ENCODE measurements at regions not wholly inside any gene's neighbourhood (a gene's known extent, or its start where the extent isn't known, plus 50 kb on each side); places are given as distances from the start of the nearest gene placed in this dataset.

DNA sequence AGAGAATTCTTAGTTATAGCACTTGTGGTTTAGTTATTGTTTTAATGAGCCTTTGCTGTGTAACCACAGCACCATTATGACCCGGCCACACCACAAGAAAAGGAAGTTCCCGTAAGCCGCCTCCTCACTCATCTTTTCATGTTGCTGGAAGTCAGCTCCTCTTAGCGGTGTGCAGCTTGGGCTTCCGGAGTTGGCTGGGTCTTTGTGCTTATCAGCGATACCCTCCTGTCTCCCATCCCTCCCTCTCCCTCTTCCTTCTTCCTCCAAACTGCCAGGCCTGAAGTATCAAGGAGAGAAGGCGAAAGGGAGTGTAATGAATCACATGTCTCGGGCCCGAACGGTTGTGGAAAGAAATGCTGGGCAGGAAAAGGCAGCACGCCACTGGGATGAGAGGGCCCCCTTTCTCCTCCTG lies 353.5 kb downstream of the MCTP2 start:
- no peaks in the 10 kb centered on the region for H3K36me3 ChIP-seq (ENCODE audit: insufficient read depth, low read length)
- H3K9me3 ChIP-seq (ENCODE audit: low read length): no peaks in the 10 kb centered on the region
- H2AFZ ChIP-seq (ENCODE audit: low read depth, low read length): peak overlapping the region; percentile 81
- peak overlapping the region; percentile 22 for H3K4me3 ChIP-seq (ENCODE audit: low read length)
- H3K27me3 ChIP-seq (ENCODE audit: insufficient read depth, low read length): no peaks in the 10 kb centered on the region
- peaks cover 11% of the 10 kb centered on the region for H3K4me1 ChIP-seq (ENCODE audit: insufficient read depth, low read length)

DNA sequence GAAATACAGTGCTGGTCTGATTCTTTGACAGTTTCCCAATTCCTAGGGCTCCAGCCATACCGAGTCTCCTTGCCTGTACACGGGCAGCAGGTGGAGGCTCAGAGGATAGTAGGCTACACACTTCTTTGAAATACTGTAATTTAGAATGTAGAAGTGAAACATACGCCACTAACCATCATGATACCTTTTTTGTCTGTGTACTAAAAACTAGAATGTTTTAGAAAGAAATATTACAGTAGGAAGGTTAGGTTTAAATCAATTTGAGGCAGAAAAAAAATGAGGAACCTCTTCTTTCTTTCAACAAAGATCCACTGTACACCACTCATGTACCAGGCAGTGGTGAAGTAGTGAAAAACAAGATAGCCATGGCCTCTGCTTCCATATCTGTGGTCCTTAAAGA lies 354.7 kb downstream of the MCTP2 start:
- Histone ChIP-seq H2AFZ (ENCODE audit: low read depth, low read length) (no peak overlapping the region), H3K4me3 (ENCODE audit: low read length) (no peak overlapping the region), H3K4me1 (ENCODE audit: insufficient read depth, low read length) (peaks cover 11% of the 10 kb centered on the region), H3K27me3 (ENCODE audit: insufficient read depth, low read length) (no peaks in the 10 kb centered on the region), H3K9me3 (ENCODE audit: low read length) (no peaks in the 10 kb centered on the region), H3K36me3 (ENCODE audit: insufficient read depth, low read length) (no peaks in the 10 kb centered on the region)

DNA sequence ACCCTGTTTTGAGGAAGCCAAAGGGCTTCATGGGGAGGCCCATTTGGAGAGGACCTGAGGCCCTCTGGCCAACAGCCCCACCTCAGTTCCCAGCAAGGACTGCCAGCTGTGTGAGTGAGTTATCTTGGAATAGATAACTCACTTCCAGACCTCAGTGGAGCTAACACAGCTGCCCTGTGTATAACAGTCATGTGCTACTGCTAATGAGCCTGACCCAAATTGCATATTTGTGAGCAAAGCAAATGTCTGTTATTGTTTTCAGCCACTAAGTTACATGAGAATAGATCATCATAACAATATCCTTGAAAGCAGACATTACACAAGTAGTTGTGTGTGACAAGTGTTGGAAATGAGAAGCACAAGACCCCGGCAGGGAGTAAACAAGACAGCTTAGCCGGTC lies 355.8 kb downstream of the MCTP2 start:
- Histone ChIP-seq H2AFZ (ENCODE audit: low read depth, low read length) (no peak overlapping the region), H3K36me3 (ENCODE audit: insufficient read depth, low read length) (no peaks in the 10 kb centered on the region), H3K4me1 (ENCODE audit: insufficient read depth, low read length) (peaks cover 11% of the 10 kb centered on the region), H3K27me3 (ENCODE audit: insufficient read depth, low read length) (no peaks in the 10 kb centered on the region), H3K9me3 (ENCODE audit: low read length) (no peaks in the 10 kb centered on the region), H3K4me3 (ENCODE audit: low read length) (no peak overlapping the region)

DNA sequence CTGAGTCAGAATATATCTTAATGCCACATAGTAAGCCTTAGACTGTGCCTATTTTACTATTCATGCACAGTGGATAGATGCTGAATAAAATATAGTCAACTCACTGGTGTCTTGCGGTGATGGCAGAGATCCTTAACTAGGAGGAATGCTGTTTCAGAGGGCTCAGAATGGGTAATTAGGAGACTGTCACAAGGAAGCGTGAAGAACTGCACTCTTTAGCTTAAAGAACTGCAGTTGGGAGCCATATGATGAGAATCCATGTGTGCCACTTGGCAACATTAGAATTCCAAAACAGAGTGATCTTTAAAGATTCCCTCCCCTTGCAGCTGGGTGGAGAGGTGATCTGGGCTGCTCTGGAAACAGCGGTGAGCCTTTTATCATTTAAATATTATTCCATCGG lies 357.6 kb downstream of the MCTP2 start:
- H3K9me3 ChIP-seq (ENCODE audit: low read length): no peaks in the 10 kb centered on the region
- no peak overlapping the region for H3K4me3 ChIP-seq (ENCODE audit: low read length)
- H3K4me1 ChIP-seq (ENCODE audit: insufficient read depth, low read length): peaks cover 11% of the 10 kb centered on the region
- H2AFZ ChIP-seq (ENCODE audit: low read depth, low read length): no peak overlapping the region
- H3K36me3 ChIP-seq (ENCODE audit: insufficient read depth, low read length): no peaks in the 10 kb centered on the region
- no peaks in the 10 kb centered on the region for H3K27me3 ChIP-seq (ENCODE audit: insufficient read depth, low read length)

DNA sequence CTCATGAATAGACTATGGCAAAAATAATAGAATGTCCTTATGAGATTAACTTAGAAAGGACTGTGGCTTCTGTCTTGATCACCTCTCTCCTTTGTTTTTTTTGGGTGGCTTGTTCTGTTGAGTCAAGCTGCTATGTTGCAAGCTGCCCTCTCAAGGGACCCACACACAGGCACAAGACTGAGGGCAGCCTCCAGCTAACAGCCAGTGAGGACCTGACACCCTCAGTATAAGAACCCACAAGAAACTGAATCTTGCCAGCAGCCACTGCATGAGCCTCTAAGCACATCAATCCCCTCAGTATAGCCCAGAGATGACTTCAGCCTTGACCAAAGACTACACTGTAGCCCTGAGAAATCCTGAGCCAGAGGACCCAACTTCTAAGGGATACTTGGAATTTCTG lies 361.1 kb downstream of the MCTP2 start:
- H3K4me1 ChIP-seq (ENCODE audit: insufficient read depth, low read length): peaks cover 4% of the 10 kb centered on the region
- H2AFZ ChIP-seq (ENCODE audit: low read depth, low read length): no peak overlapping the region
- no peaks in the 10 kb centered on the region for H3K36me3 ChIP-seq (ENCODE audit: insufficient read depth, low read length)
- no peaks in the 10 kb centered on the region for H3K27me3 ChIP-seq (ENCODE audit: insufficient read depth, low read length)
- no peaks in the 10 kb centered on the region for H3K9me3 ChIP-seq (ENCODE audit: low read length)
- no peak overlapping the region for H3K4me3 ChIP-seq (ENCODE audit: low read length)

DNA sequence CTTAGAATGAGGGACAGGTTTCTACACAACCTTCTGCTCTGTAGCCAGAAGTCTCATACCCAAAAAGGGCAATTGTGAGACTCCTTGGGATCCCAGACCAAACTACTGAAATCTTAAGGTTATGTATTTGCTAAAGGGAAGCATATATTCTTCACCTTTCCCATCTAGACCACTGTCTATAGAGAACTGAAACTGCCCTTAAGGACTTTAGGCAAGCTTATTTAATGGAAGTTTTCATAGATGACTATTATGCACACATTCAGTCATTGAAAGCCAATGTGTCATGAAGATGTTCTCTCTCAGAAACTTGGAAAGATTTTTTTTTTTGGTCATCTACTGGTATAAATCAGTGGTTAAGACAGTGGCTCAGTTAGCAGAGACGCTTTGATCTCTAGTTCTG lies 365.3 kb downstream of the MCTP2 start:
- Histone ChIP-seq H2AFZ (ENCODE audit: low read depth, low read length) (no peak overlapping the region), H3K4me1 (ENCODE audit: insufficient read depth, low read length) (no peaks in the 10 kb centered on the region), H3K36me3 (ENCODE audit: insufficient read depth, low read length) (no peaks in the 10 kb centered on the region), H3K4me3 (ENCODE audit: low read length) (no peak overlapping the region), H3K9me3 (ENCODE audit: low read length) (no peaks in the 10 kb centered on the region), H3K27me3 (ENCODE audit: insufficient read depth, low read length) (no peaks in the 10 kb centered on the region)

DNA sequence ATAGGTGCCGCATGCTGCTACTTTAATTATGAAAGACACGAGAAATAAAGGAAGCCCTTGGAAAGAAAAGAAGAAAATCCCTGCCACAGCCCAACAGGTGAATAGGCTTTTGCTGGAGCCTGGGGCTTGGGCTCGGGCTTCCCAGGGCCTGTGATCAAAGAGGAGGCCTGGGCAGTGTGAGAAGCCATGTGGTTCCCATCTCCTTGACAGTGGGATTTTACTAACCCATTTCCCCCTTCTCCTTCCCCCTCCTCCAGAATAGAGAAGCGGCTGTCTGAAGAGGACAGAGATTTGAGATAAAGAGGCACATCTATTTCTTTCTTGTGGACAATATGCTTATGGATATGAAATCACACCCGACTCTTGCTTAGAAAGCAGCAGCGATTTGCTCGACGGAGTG lies 369.1 kb downstream of the MCTP2 start:
- H2AFZ ChIP-seq (ENCODE audit: low read depth, low read length): no peak overlapping the region
- no peaks in the 10 kb centered on the region for H3K36me3 ChIP-seq (ENCODE audit: insufficient read depth, low read length)
- H3K4me3 ChIP-seq (ENCODE audit: low read length): no peak overlapping the region
- no peaks in the 10 kb centered on the region for H3K4me1 ChIP-seq (ENCODE audit: insufficient read depth, low read length)
- H3K9me3 ChIP-seq (ENCODE audit: low read length): no peaks in the 10 kb centered on the region
- H3K27me3 ChIP-seq (ENCODE audit: insufficient read depth, low read length): no peaks in the 10 kb centered on the region

DNA sequence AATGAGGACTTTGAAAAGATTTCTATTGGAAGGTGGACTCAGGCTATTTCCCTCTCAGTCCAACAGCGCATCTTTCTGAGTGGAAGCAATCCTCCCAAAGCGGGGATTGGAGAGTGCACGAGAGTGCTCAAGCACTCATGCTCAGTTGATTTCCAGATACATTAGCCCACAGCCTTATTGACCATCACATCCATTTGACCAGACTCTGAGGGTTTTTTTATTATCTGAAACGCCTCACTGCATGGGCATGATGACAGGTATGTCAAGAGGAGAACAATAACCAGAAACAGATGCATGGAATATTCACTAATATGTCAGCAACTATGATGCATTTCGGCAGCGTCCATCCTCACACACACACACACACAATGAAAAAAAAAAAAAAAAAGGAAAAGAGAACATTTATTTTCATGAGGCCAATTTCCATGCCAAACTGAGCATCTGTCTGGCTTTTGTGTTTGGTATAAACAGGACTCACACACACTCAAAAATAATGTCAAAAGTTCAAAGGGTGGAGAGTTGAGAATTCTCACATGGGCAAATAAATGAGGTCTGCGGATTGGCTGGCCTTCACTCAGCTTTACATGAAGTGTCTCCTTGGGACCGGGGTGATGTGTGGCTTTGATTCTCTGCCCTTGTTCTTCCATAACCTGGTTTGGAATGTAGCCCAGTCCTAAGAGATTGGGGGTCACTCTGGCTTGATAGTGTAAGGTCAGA lies 371.6 kb downstream of the MCTP2 start:
- H2AFZ ChIP-seq (ENCODE audit: low read depth, low read length): no peak overlapping the region
- no peaks in the 10 kb centered on the region for H3K4me1 ChIP-seq (ENCODE audit: insufficient read depth, low read length)
- H3K9me3 ChIP-seq (ENCODE audit: low read length): no peaks in the 10 kb centered on the region
- no peaks in the 10 kb centered on the region for H3K27me3 ChIP-seq (ENCODE audit: insufficient read depth, low read length)
- no peaks in the 10 kb centered on the region for H3K36me3 ChIP-seq (ENCODE audit: insufficient read depth, low read length)
- H3K4me3 ChIP-seq (ENCODE audit: low read length): no peak overlapping the region

DNA sequence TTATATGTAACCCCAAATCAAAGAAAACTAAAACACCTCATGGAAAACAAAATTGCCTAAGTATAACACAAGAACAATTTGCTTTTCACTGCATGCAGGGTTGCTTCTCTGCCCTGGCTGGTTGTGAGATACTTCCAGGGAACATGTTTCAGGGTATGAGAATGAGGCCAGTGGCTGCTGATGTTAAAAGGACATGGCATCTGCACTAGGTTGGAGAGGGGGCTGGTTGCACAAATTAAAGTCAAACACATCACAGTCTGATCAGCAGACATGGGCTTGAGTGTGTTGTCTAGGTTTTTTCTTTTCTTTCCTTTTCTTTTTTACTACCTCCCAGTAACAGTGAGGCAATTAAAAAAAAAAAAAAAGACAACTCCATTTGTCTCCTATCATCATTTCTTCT lies 374.9 kb downstream of the MCTP2 start:
- Histone ChIP-seq H3K36me3 (ENCODE audit: insufficient read depth, low read length) (no peaks in the 10 kb centered on the region), H2AFZ (ENCODE audit: low read depth, low read length) (no peak overlapping the region), H3K9me3 (ENCODE audit: low read length) (no peaks in the 10 kb centered on the region), H3K4me3 (ENCODE audit: low read length) (no peak overlapping the region), H3K27me3 (ENCODE audit: insufficient read depth, low read length) (no peaks in the 10 kb centered on the region), H3K4me1 (ENCODE audit: insufficient read depth, low read length) (no peaks in the 10 kb centered on the region)

DNA sequence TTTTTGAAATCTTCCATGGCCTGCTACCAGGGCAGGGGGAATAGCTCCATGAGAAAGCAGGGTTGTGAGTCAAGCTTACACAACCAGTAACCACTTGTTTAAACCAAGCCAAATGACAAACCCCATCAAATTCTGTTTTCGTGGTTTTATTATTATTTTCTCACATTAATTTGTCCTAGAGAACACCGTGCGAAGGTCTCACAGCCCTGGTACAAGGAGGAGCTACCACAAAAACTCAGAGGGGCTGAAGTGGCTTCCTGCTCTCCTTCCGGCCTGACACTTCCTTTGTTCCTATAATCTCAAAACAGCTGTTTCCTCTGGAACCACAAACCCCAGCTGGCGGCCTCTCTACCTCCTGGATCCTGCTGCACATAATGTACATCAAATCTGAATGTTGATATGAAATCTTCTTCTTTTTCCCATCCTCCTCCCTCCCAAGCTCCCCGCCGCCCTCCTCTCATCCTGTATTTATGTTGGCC lies 375.9 kb downstream of the MCTP2 start:
- no peaks in the 10 kb centered on the region for H3K27me3 ChIP-seq (ENCODE audit: insufficient read depth, low read length)
- H2AFZ ChIP-seq (ENCODE audit: low read depth, low read length): no peak overlapping the region
- no peaks in the 10 kb centered on the region for H3K4me1 ChIP-seq (ENCODE audit: insufficient read depth, low read length)
- H3K36me3 ChIP-seq (ENCODE audit: insufficient read depth, low read length): no peaks in the 10 kb centered on the region
- H3K4me3 ChIP-seq (ENCODE audit: low read length): no peak overlapping the region
- H3K9me3 ChIP-seq (ENCODE audit: low read length): no peaks in the 10 kb centered on the region

DNA sequence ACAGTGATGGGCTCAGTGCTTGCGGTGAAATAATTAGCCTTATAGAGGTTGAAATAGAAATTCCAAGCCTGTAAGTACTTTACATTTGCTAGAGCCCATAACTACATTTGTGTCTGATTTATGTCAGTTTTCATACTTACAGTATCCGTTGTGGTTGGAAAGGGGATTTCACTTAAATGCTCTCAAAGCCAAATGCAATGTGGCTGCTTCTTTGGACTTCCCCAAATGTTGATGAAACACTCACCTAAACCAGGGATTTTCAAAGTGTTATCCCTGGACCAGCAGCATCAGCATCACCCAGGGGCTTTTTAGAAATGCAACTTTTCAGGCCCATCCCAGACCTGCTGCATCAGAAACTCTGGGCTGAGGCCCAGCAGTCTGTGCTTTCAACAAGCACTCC lies 378.7 kb downstream of the MCTP2 start:
- Histone ChIP-seq H2AFZ (ENCODE audit: low read depth, low read length) (no peak overlapping the region), H3K4me3 (ENCODE audit: low read length) (no peak overlapping the region), H3K36me3 (ENCODE audit: insufficient read depth, low read length) (no peaks in the 10 kb centered on the region), H3K9me3 (ENCODE audit: low read length) (no peaks in the 10 kb centered on the region), H3K4me1 (ENCODE audit: insufficient read depth, low read length) (no peaks in the 10 kb centered on the region), H3K27me3 (ENCODE audit: insufficient read depth, low read length) (peaks cover 2% of the 10 kb centered on the region)

DNA sequence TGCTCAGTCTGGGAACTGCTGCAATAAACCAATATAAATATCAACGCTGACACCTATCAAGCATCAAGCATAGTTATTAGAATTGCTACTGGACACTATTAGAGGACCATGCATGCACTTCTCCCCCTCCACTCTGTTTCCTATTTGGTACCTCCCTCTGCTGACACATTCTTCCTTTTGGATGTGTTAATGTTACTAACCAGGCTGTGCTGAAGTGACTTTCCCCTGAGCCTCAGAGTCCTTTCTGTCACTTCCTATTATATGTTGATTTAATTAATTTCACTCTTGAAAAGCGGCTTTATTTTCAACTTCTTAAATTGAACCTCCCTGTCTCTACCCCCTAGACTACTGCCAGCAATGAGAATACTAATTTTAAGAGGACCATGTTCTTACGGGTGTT lies 379.1 kb downstream of the MCTP2 start:
- no peak overlapping the region for H2AFZ ChIP-seq (ENCODE audit: low read depth, low read length)
- H3K4me1 ChIP-seq (ENCODE audit: insufficient read depth, low read length): no peaks in the 10 kb centered on the region
- H3K4me3 ChIP-seq (ENCODE audit: low read length): no peak overlapping the region
- H3K9me3 ChIP-seq (ENCODE audit: low read length): no peaks in the 10 kb centered on the region
- no peaks in the 10 kb centered on the region for H3K36me3 ChIP-seq (ENCODE audit: insufficient read depth, low read length)
- peaks cover 2% of the 10 kb centered on the region for H3K27me3 ChIP-seq (ENCODE audit: insufficient read depth, low read length)

DNA sequence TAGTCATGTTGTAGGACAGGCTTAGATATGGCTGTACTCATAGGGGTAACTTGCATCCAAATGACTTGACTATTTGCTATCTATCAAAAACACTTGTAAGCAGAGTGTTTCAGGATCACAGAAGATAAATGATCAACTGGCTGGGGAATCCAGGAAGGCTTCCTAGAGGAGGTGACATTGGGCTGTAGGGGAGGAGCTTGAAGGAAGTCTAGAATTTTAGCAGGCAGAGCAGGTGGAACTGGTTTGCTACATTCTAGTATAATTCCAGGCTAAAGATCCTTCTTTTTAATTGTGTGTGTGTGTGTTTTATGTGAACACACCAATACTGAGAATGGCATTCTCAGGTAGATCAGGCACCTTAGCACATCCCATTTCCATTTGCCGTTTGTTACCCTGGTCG lies 380.3 kb downstream of the MCTP2 start:
- Histone ChIP-seq H3K36me3 (ENCODE audit: insufficient read depth, low read length) (no peaks in the 10 kb centered on the region), H3K27me3 (ENCODE audit: insufficient read depth, low read length) (peaks cover 2% of the 10 kb centered on the region), H3K9me3 (ENCODE audit: low read length) (no peaks in the 10 kb centered on the region), H3K4me1 (ENCODE audit: insufficient read depth, low read length) (no peaks in the 10 kb centered on the region), H3K4me3 (ENCODE audit: low read length) (no peak overlapping the region), H2AFZ (ENCODE audit: low read depth, low read length) (no peak overlapping the region)

DNA sequence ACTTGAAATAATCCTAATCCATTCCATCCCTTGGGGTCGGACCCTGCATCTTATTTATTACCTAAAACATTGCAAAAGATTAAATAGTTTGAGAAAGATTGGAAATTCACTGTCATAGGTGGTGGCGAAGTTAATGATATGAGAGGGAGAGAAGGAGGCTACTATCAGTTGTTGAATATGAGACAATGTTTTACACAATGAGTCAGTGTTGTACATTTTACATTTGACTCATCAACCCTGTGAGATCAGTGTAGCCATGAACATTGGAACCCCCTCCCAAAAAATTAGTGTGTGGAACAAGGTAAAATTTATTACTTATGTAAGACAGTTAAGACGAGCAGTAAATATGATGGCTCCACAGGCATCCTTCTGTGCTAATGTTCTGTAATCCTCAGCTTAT lies 384.3 kb downstream of the MCTP2 start:
- no peaks in the 10 kb centered on the region for H3K9me3 ChIP-seq (ENCODE audit: low read length)

More for the DNA sequence above, 384.3 kb downstream of the MCTP2 start:
- Histone ChIP-seq H3K27me3 (ENCODE audit: insufficient read depth, low read length) (peaks cover 2% of the 10 kb centered on the region), H3K36me3 (ENCODE audit: insufficient read depth, low read length) (no peaks in the 10 kb centered on the region), H2AFZ (ENCODE audit: low read depth, low read length) (no peak overlapping the region), H3K4me1 (ENCODE audit: insufficient read depth, low read length) (no peaks in the 10 kb centered on the region), H3K4me3 (ENCODE audit: low read length) (no peak overlapping the region)

All from neuron (in vitro differentiated cells).